A549 (cell line): ENCODE measurements at regions not wholly inside any gene's neighbourhood (a gene's known extent, or its start where the extent isn't known, plus 50 kb on each side); places are given as distances from the start of the nearest gene placed in this dataset.

Experiments used
- ATAC-seq, 2 experiments: fragments of 200-7000 bp in 1 of 2; fragments of >200 bp in 1 of 2; cut with Nextera tagmentation in 1 of 2; cut with Tn5 transposase in 1 of 2; 3 replicates each; pipeline versions ENCODE4 v1.8.0 to v1.9.1; 2018 to 2020; ENCODE audit warnings: mild to moderate bottlenecking in 1 of 2, moderate library complexity in 1 of 2
- CTCF ChIA-PET: fragments of 300-600 bp; sonication (Branson Sonifier 250); formaldehyde crosslinking; extraction: SDS; loops from one replicate; lab custom pipeline; 2021; ENCODE audit warnings: antibody characterized with exemption, inconsistent platforms; lab: Yijun Ruan, JAX
- POLR2A ChIA-PET: fragments of 350-600 bp; formaldehyde crosslinking; extraction: SDS; loops from one replicate; lab custom pipeline; 2021; ENCODE audit warnings: antibody characterized with exemption, inconsistent platforms; lab: Yijun Ruan, JAX
- DNase-seq, 2 experiments: peaks; one replicate each; pipeline versions ENCODE4 v3.0.0 to v3.0.0-alpha.2; 2011 to 2016; ENCODE audit warnings: low read depth in 1 of 2, low spot score in 1 of 2
- FAIRE-seq: peaks from 2 replicates; lab custom pipeline; 2011; peaks lifted over from hg19 to GRCh38; lab: Jason Lieb, UNC
- H3K27ac ChIP-seq, 2 experiments: fragments of >200 bp; sonication (Bioruptor Twin); formaldehyde crosslinking; 3 replicates each; pipeline ENCODE4 v1.5.1; 2016 to 2017
- H3K4me1 ChIP-seq: fragments of >200 bp; sonication (Bioruptor Twin); formaldehyde crosslinking; 3 replicates; pipeline ENCODE4 v1.6.1; 2016
- H3K4me2 ChIP-seq: fragments of >200 bp; sonication (Bioruptor Twin); formaldehyde crosslinking; 3 replicates; pipeline ENCODE4 v1.6.1; 2016
- H3K4me3 ChIP-seq: fragments of >200 bp; sonication (Bioruptor Twin); formaldehyde crosslinking; 3 replicates; pipeline ENCODE4 v1.5.1; 2016
- H3K9me3 ChIP-seq: fragments of >200 bp; sonication (Bioruptor Twin); formaldehyde crosslinking; 3 replicates; pipeline ENCODE4 v1.6.1; 2016
- BHLHE40 ChIP-seq: IDR thresholded peaks from 2 replicates; pipeline ENCODE4 v1.6.1; 2012; ENCODE audit warnings: low read depth, low read length, inconsistent platforms
- CBX8 ChIP-seq: fragments of 200-600 bp; sonication (generic); IDR thresholded peaks from 2 replicates; pipeline ENCODE4 v1.6.1; 2016
- CHD2 ChIP-seq: fragments of 150-350 bp; IDR thresholded peaks from 2 replicates; pipeline ENCODE4 v1.6.1; 2014; ENCODE audit warnings: low read length; ENCODE audit not compliant: partially characterized antibody
- CHD4 ChIP-seq: fragments of 200-600 bp; sonication (generic); IDR thresholded peaks from 2 replicates; pipeline ENCODE4 v1.6.1; 2016; ENCODE audit warnings: antibody characterized with exemption, mild to moderate bottlenecking, borderline replicate concordance
- EHF ChIP-seq: fragments of 250-450 bp; sonication (Bioruptor Pico); IDR thresholded peaks from 2 replicates; pipeline ENCODE4 v1.5.0; 2020; ENCODE audit warnings: mild to moderate bottlenecking
- EHMT2 ChIP-seq: fragments of 200-600 bp; sonication (generic); IDR thresholded peaks from 2 replicates; pipeline ENCODE4 v1.6.1; 2016; ENCODE audit warnings: antibody characterized with exemption, low read depth, mild to moderate bottlenecking, moderate library complexity
- EP300 ChIP-seq, 2 experiments: fragments of >200 bp; sonication (Bioruptor Twin); formaldehyde crosslinking; IDR thresholded peaks; 2 replicates in 1 of 2; 3 replicates in 1 of 2; pipeline ENCODE4 v1.6.1; 2016 to 2017
- ESRRA ChIP-seq: fragments of 150-350 bp; IDR thresholded peaks from 2 replicates; pipeline ENCODE4 v1.6.1; 2014; ENCODE audit warnings: mild to moderate bottlenecking, low read length, borderline replicate concordance
- FOSL2 ChIP-seq, 2 experiments: fragments of 450-650 bp in 1 of 2; fragments of >200 bp in 1 of 2; sonication (Bioruptor Twin) in 1 of 2; formaldehyde crosslinking; IDR thresholded peaks; 2 replicates each; pipeline versions ENCODE4 v1.5.0 to v1.6.1; 2016 to 2020; ENCODE audit warnings: mild to moderate bottlenecking in 1 of 2, moderate library complexity in 1 of 2
- GATA3 ChIP-seq: IDR thresholded peaks from 2 replicates; pipeline ENCODE4 v1.6.1; 2012; ENCODE audit warnings: borderline replicate concordance
- HDAC2 ChIP-seq: fragments of 200-600 bp; sonication (generic); IDR thresholded peaks from 2 replicates; pipeline ENCODE4 v1.6.1; 2016
- HEYL ChIP-seq: fragments of 250-450 bp; sonication (Bioruptor Pico); IDR thresholded peaks from 2 replicates; pipeline ENCODE4 v1.8.0; 2021; ENCODE audit warnings: mild to moderate bottlenecking, moderate library complexity
- HOXA7 ChIP-seq: fragments of 250-450 bp; sonication (Bioruptor Pico); IDR thresholded peaks from 2 replicates; pipeline ENCODE4 v1.5.0; 2020; ENCODE audit warnings: mild to moderate bottlenecking, moderate library complexity
- KDM5A ChIP-seq: fragments of 200-600 bp; sonication (generic); IDR thresholded peaks from 2 replicates; pipeline ENCODE4 v1.6.1; 2016; ENCODE audit warnings: antibody characterized with exemption, mild to moderate bottlenecking
- MYC ChIP-seq: IDR thresholded peaks from 2 replicates; pipeline ENCODE4 v1.6.1; 2012; ENCODE audit warnings: mild to moderate bottlenecking, inconsistent platforms, low read length, improper control_type of control experiment, borderline replicate concordance
- NPAS2 ChIP-seq: fragments of 250-450 bp; sonication (Bioruptor Pico); IDR thresholded peaks from 2 replicates; pipeline ENCODE4 v1.8.0; 2022; ENCODE audit warnings: mild to moderate bottlenecking, moderate library complexity, borderline replicate concordance
- NR3C1 ChIP-seq: fragments of >200 bp; sonication (Bioruptor Twin); formaldehyde crosslinking; IDR thresholded peaks from 3 replicates; pipeline ENCODE4 v1.6.1; 2017
- POLR2AphosphoS2 ChIP-seq: conservative IDR thresholded peaks from 2 replicates; pipeline ENCODE4 v1.6.1; 2012; ENCODE audit warnings: low read length, improper control_type of control experiment, inconsistent platforms
- RFX5 ChIP-seq: fragments of 450-650 bp; IDR thresholded peaks from 2 replicates; pipeline ENCODE4 v1.7.1; 2014; ENCODE audit warnings: antibody characterized with exemption, mild to moderate bottlenecking, moderate library complexity
- RNF2 ChIP-seq: fragments of 200-600 bp; sonication (generic); IDR thresholded peaks from 2 replicates; pipeline ENCODE4 v1.6.1; 2016; ENCODE audit warnings: low read depth, mild to moderate bottlenecking, antibody characterized with exemption, moderate library complexity, borderline replicate concordance
- SMC3 ChIP-seq: fragments of >200 bp; sonication (Bioruptor Twin); formaldehyde crosslinking; IDR thresholded peaks from 3 replicates; pipeline ENCODE4 v1.6.1; 2018; ENCODE audit warnings: inconsistent platforms
- SREBF2 ChIP-seq: fragments of 450-650 bp; IDR thresholded peaks from 2 replicates; pipeline ENCODE4 v1.6.1; 2014; ENCODE audit warnings: mild to moderate bottlenecking, moderate library complexity
- TFCP2L1 ChIP-seq: fragments of 250-450 bp; sonication (Bioruptor Pico); IDR thresholded peaks from 2 replicates; pipeline ENCODE4 v1.5.0; 2021; ENCODE audit warnings: mild to moderate bottlenecking
- TP53 ChIP-seq: fragments of 250-450 bp; sonication (Bioruptor Pico); IDR thresholded peaks from 2 replicates; pipeline ENCODE4 v1.5.0; 2021; ENCODE audit warnings: mild to moderate bottlenecking, moderate library complexity
- ZC3H11A ChIP-seq: fragments of 450-650 bp; IDR thresholded peaks from 2 replicates; pipeline ENCODE4 v1.6.1; 2014; ENCODE audit warnings: antibody characterized with exemption, mild to moderate bottlenecking
- ZFP36 ChIP-seq: fragments of 450-650 bp; IDR thresholded peaks from 2 replicates; pipeline ENCODE4 v1.6.1; 2014; ENCODE audit warnings: borderline replicate concordance; ENCODE audit not compliant: partially characterized antibody
- ZNF302 ChIP-seq: fragments of 250-450 bp; sonication (Bioruptor Pico); IDR thresholded peaks from 2 replicates; pipeline ENCODE4 v1.9.0; 2021; ENCODE audit warnings: inconsistent platforms, mild to moderate bottlenecking, moderate library complexity
- ZSCAN20 ChIP-seq: fragments of 250-450 bp; sonication (Bioruptor Pico); IDR thresholded peaks from 2 replicates; pipeline ENCODE4 v1.8.0; 2022; ENCODE audit warnings: mild to moderate bottlenecking, moderate library complexity
- WGBS: methylation state at CpG from one replicate; pipeline ENCODE4 v1.1.6; 2017; ENCODE audit errors: missing lambda C conversion rate; 5-methylcytosine and 5-hydroxymethylcytosine counted together
- TF ChIP-seq, protein P1 (sequence below): IDR thresholded peaks from 2 replicates; pipeline ENCODE4 v1.6.1; 2012
- TF ChIP-seq, protein P2 (sequence below): fragments of 450-650 bp; IDR thresholded peaks from 2 replicates; pipeline ENCODE4 v1.6.1; 2014; ENCODE audit warnings: antibody characterized with exemption
- TF ChIP-seq, protein P3 (sequence below): fragments of >200 bp; sonication (Bioruptor Twin); formaldehyde crosslinking; IDR thresholded peaks from 3 replicates; pipeline ENCODE4 v1.5.1; 2016

- WGBS, result 43% methylated on average over 4 of the region's 4 CpGs
- no peak for DNase-seq
- ChIA-PET POLR2A (no interaction called here), CTCF (interaction anchor here (0.8 to 5.8 kb wide), 4 partner anchors 9 to 321 kb away, joined by 3 to 65 read pairs (median 3); no protein-coding TSS in a partner anchor)
- TF ChIP-seq FOSL2 (IDR thresholded peaks at IDR 0.05), result no peak
- TF ChIP-seq FOSL2 (CRISPR knock-in tag; IDR thresholded peaks at IDR 0.05), result no peak
- TF ChIP-seq NPAS2, result no peak
- TF ChIP-seq EHF (CRISPR knock-in tag), result no peak
- no peak for TF ChIP-seq SREBF2
- TF ChIP-seq RNF2, result no peak
- no peak for TF ChIP-seq RFX5
- no peak for TF ChIP-seq EHMT2
- TF ChIP-seq ZFP36, result no peak
- no peak for TF ChIP-seq CHD2
- TF ChIP-seq HDAC2, result no peak
- no peak for TF ChIP-seq TP53
- no peak for TF ChIP-seq HOXA7 (CRISPR knock-in tag)
- TF ChIP-seq ZSCAN20 (CRISPR knock-in tag), result no peak
- TF ChIP-seq ESRRA, result no peak
- TF ChIP-seq MYC, result no peak
- no peak overlapping the region for H3K27ac ChIP-seq
- no peak overlapping the region for H3K4me3 ChIP-seq
- ATAC-seq, result no peak
- no peak overlapping the region for H3K4me2 ChIP-seq
- no peaks in the 10 kb centered on the region for H3K9me3 ChIP-seq
- no peak for FAIRE-seq
- H3K4me1 ChIP-seq, result no peaks in the 10 kb centered on the region
These were observed 78.7 kb upstream of the PAPOLG start for GRCh38 chr2:60677356-60677755.

GRCh38 chr2:60678551-60678950, 77.5 kb upstream of the PAPOLG start:
- no peaks in the 10 kb centered on the region for H3K9me3 ChIP-seq
- FAIRE-seq (no peak), ATAC-seq (no peak), DNase-seq (no peak)
- no peak overlapping the region for H3K4me3 ChIP-seq
- WGBS, result 32% methylated on average over 7 of the region's 7 CpGs
- ChIA-PET POLR2A (no interaction called here), CTCF (interaction anchor here (1.4 to 5.8 kb wide), 2 partner anchors 8 to 320 kb away, joined by 3 to 65 read pairs; no protein-coding TSS in a partner anchor)
- H3K4me2 ChIP-seq, result no peak overlapping the region
- no peaks in the 10 kb centered on the region for H3K4me1 ChIP-seq
- H3K27ac ChIP-seq, result no peak overlapping the region
- TF ChIP-seq NPAS2, result no peak
- TF ChIP-seq, protein P1, sequence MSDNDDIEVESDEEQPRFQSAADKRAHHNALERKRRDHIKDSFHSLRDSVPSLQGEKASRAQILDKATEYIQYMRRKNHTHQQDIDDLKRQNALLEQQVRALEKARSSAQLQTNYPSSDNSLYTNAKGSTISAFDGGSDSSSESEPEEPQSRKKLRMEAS, result no peak
- TF ChIP-seq ZNF302 (CRISPR knock-in tag), result no peak
- TF ChIP-seq POLR2AphosphoS2, result no peak
- no peak for TF ChIP-seq ZC3H11A
- TF ChIP-seq, all 56 proteins: peak for 0

GRCh38 chr2:60679036-60679780, 76.9 kb upstream of the PAPOLG start:
- ChIA-PET POLR2A (no interaction called here), CTCF (interaction anchor here (0.9 to 1.1 kb wide), 3 partner anchors 8 to 44 kb away, joined by 3 read pairs; no protein-coding TSS in a partner anchor)
- Histone ChIP-seq H3K4me2 (no peak overlapping the region), H3K9me3 (no peaks in the 10 kb centered on the region), H3K27ac (no peak overlapping the region), H3K4me1 (no peaks in the 10 kb centered on the region), H3K4me3 (no peak overlapping the region)
- FAIRE-seq, result no peak
- no peak for ATAC-seq
- 41% methylated on average over 9 of the region's 9 CpGs for WGBS
- TF ChIP-seq CHD2 (no peak), SMC3 (no peak), ZC3H11A (no peak), ZFP36 (no peak), HOXA7 (CRISPR knock-in tag) (no peak), NR3C1 (no peak), CBX8 (no peak), KDM5A (no peak), HEYL (CRISPR knock-in tag) (no peak), EP300 (IDR thresholded peaks at IDR 0.05) (no peak), TFCP2L1 (CRISPR knock-in tag) (no peak), GATA3 (no peak), BHLHE40 (no peak), POLR2AphosphoS2 (no peak), CHD4 (no peak)
- TF ChIP-seq, protein P2, sequence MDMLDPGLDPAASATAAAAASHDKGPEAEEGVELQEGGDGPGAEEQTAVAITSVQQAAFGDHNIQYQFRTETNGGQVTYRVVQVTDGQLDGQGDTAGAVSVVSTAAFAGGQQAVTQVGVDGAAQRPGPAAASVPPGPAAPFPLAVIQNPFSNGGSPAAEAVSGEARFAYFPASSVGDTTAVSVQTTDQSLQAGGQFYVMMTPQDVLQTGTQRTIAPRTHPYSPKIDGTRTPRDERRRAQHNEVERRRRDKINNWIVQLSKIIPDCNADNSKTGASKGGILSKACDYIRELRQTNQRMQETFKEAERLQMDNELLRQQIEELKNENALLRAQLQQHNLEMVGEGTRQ, result no peak
- TF ChIP-seq, protein P3, sequence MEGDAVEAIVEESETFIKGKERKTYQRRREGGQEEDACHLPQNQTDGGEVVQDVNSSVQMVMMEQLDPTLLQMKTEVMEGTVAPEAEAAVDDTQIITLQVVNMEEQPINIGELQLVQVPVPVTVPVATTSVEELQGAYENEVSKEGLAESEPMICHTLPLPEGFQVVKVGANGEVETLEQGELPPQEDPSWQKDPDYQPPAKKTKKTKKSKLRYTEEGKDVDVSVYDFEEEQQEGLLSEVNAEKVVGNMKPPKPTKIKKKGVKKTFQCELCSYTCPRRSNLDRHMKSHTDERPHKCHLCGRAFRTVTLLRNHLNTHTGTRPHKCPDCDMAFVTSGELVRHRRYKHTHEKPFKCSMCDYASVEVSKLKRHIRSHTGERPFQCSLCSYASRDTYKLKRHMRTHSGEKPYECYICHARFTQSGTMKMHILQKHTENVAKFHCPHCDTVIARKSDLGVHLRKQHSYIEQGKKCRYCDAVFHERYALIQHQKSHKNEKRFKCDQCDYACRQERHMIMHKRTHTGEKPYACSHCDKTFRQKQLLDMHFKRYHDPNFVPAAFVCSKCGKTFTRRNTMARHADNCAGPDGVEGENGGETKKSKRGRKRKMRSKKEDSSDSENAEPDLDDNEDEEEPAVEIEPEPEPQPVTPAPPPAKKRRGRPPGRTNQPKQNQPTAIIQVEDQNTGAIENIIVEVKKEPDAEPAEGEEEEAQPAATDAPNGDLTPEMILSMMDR, result no peak
- no peak for DNase-seq
